GM18507 (cell line): ENCODE measurements at regions not wholly inside any gene's neighbourhood (a gene's known extent, or its start where the extent isn't known, plus 50 kb on each side); places are given as distances from the start of the nearest gene placed in this dataset.
"Not testable (repeated sequence)": the region's sequence is repeated elsewhere in the genome, so short reads cannot be mapped to it uniquely, and the experiment has no call there.

Experiments
- DNase-seq: peaks from one replicate; pipeline ENCODE4 v3.0.0; 2011; ENCODE audit warnings: low read depth; ENCODE audit not compliant: insufficient read length; ENCODE audit errors: extremely low spot score
- FAIRE-seq: peaks from 2 replicates; lab custom pipeline; 2011; peaks lifted over from hg19 to GRCh38; lab: Jason Lieb, UNC

DNA sequence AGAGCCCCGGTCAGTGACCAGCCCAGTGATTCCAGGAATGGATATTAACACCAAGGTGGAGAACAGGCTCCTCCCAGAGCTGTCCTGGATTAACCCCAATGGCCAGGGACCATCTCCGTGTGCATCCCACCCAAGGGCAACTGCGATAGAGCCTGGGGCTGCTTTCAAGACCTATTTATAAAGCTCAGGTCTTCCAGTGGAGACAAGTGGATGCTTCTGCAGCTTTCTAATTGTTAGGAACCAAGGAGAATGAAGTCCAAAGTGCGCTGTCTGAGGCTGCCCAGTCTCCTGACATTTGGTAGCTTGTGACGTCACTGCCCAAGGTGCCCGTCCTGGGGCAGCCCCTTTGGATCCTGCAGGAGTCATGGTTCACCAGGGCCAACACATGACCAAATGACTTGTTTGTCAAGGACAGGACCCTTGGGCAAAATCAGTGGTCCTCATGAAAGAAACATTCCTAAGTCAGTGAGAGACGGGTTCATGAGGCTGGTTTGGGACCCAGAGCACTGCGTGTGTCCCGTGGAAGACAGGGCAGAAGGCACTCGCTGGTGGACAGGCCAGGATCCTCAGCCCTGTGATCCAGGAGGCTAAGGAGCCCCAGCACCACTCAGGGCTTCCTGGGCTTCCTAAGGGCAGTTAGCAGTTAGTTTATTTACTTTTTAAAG lies 174.9 kb downstream of the ANKRD60 start:
- no peak for FAIRE-seq
- no peak for DNase-seq

DNA sequence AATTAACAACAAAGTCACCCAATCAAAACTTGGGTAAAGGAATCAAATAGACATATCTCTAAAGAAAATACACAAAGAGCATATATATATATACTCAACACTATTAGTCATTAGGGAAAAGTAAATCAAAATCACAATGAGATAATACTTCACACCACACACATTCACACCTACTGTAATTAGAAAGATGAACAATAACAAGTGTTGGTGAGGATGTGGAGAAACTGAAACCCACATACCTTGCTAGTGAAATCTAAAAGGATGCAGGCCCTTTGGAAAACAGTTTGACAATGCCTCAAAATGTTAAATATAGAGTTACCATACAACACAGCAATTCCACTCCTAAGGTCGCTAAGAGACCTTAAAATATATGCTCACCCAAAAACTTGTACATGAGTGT lies 177.1 kb downstream of the ANKRD60 start:
- no peak for DNase-seq
- FAIRE-seq: no peak

DNA sequence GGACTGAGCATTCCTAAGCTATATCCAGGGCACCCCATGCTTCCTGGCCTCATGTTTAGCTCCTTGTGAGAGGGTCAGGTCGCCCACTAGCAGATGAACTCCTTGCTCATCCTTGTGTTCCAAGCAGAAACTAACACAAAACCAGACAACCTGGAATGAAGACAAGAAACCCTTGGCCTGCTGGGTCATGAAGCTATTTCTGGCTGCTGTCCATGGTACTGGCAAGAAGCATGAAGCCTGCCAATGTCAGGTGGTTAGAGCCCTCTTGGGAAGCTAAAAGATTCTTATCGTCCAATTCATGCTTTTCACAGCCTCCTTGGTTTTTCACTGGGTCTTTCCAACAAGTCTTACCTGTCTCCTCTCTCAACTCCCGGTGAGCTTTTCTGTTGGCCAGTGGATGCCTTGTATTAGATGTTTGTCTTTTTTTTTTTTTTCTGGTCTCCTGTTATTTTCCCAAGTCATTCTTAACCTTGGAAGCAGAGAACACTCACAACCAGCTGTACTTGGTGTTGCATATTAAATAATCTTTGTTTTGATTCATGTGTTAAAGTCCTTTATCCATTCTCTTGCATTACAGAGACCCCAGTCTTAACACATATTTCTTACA lies 180.3 kb downstream of the ANKRD60 start:
- DNase-seq (no peak), FAIRE-seq (no peak)

DNA sequence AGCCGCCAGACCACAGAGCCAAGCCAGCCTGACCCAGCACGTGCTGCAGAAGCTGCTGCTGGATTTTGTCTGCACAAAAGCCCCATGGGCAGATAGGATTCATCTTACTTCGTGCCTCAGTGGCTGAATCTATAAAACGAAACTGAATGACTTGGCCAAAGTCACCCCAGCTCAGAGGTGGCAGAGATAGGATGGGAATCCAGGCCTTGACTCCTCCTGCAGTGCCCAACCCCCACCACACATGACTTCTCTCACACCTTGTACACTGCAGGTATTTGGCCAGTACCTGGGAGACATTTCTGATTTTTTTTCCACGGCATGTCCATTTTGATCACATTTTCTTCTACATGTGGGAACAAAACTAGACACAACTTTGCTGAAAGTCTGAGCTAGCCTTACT lies 182.1 kb downstream of the ANKRD60 start:
- no peak for DNase-seq
- no peak for FAIRE-seq

DNA sequence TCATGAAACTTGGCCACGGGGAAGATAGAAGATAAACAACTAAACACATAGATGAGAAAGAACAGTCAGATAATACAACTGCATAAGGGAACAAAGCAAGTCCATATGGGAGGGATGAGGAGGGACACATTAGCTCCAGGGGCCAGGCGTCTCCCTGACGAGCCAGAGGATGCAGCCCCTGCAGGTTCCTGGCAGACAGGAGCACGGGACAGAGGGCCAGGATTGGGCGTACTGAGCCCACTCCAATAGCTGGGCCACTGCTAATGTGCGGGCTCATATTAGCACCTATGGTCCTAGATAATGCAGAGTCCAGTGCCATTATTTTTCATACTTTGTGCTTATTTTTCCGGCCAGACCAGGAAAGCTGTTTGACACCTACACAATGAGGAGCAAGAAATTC lies 182.9 kb downstream of the ANKRD60 start:
- no peak for FAIRE-seq

DNA sequence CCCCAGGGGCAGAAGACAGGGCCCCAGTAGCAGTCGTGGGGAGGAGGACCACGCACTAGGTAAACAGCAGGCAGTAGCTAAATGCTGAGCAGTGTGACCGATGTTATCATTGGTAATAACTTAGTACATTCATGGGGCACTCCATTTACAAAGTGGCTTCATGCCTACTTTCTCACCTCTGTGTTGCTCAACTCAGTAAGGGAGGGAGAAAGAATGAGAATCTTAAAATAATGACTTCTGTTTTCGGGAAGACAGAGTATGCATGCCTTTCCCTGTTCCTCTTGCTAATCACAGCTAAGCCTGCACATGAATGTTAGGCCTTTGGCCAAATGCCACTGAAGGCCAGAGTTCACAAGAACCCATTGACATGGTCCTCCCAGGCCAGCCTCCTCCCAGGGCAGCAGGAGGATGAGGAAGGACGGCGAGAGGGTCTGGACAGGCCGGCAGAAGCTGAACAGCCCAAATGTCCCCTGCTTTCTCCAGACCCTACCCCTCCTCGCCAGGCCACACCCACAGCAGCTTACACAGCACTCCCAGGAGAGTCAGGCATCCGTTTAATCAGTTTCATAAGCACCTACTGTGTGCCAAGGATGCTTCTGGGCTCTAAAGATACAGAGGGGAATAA lies 183.4 kb downstream of the ANKRD60 start:
- DNase-seq (no peak), FAIRE-seq (no peak)

More for the DNA sequence above, 182.9 kb downstream of the ANKRD60 start:
- DNase-seq: no peak

DNA sequence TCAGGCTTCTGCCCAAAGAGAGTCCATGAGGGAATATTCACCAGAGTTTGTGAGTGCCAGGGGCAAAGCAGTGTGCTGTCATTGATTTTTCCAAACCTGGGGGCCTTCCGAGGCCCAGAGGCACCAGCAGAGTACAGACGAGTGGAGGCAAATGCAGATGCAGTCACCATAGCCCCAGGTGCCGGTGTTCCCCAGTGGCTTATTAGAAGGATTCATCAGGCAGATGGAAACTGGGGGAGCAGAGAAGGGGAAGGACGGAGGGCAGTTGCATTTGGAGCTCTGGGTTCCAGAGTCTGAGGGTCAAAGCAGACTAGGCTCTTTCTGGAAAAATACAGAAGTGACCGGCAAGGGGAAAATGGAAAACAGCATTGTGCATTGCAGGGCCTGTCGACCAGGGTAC lies 184.2 kb downstream of the ANKRD60 start:
- DNase-seq (no peak), FAIRE-seq (no peak)

DNA sequence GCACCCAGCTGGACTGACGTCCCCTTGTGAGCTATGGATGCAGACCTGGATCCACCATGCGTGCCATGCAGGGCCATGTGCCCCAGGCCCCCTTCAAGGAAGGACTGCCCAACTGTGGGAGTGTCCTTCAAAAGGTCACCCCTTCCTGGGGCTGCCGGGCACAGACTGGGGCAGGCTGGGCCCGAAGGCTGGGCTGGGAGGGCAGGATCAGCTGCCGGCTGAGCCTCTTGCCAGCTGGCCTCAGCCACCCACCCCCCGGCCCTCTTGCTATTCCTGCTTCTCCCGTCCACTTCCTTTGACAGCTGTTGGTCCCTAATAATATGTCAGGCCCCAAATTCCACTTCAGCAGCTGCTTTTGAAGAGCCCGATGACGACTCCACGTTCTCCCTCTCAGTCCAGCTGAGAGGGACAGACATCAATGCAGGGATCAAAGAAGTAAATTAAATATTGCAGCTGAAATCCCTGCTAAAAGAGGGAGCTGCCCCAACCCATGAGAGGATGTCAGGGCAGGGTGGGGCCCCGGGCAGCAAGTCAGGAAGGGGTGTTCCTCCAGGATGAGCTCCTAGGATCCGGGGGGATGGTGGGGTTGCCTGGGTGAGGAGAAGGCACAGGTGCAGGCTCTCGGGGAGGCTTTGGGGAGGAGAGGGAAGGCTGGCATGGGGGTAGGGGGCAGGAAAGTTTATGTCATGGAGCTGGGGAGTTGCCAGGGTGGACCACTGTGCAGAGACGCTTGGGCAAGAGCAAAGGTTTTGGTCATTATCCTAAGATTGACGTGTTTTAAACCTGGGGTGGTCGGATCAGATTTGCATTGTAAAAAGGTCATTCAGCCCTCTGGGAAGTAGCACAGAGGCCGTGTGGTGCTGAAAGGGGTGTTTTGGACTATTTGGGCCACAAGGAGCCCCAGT lies 185.0 kb downstream of the ANKRD60 start:
- no peak for DNase-seq
- no peak for FAIRE-seq

DNA sequence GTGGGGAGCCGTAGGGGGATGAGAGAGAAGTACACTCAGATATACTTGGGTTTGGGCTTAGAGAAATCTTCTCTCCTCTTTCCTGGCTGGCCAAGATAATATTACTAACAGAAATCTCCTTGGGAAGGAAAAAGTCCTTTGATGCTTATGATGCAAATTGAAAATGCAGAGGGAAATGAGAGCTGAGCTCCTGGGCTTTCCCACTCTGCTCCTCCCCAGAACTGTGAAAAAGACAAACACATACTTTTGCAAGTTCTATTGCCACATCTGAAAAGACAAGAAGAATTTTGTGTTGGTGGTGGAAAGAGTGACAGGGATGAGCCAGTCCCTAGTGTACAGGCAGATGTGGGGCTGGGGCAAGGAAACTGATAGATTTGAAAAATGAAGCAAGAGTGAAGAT lies 185.9 kb downstream of the ANKRD60 start:
- no peak for FAIRE-seq

DNA sequence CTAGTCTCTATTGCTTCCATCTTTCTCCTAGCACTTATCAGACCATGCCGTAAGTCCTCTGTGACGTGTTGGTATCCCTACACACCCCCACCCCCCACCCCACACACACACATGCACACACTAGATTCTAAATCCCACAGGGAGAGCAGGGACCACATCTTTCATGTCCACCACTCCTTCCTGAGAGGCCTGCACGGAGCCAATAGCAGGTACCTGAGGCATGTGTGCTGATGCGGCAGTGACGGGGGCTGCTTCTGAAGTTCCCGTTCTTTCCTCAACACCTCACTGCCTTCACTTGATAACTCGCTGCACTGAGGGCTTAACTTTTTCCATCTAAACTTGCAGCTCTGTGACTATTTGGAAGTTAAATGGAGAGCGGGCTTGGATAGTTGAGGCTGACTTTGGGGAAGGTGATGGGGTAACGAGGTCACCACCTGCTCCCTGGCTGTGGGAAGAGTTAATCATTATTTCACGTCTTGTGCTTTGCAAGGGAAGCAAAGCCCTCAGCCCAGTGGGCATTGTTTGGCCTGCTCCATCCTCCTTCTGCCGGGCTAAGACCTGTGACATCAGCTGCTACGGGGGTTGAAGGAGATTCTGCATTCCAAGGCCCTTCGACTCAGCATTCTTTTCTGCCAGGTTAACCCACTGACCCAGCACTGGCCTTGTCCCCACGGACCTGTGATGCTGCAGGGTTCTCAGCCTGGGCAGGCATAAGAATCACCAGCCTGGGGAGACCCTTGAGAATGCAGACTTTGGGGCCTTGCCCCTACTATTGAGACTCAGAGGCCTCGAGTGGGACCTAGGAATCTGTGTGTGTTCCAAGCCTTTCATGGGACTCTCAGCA lies 187.8 kb downstream of the ANKRD60 start:
- DNase-seq: no peak
- no peak for FAIRE-seq

More for the DNA sequence above, 185.9 kb downstream of the ANKRD60 start:
- no peak for DNase-seq

DNA sequence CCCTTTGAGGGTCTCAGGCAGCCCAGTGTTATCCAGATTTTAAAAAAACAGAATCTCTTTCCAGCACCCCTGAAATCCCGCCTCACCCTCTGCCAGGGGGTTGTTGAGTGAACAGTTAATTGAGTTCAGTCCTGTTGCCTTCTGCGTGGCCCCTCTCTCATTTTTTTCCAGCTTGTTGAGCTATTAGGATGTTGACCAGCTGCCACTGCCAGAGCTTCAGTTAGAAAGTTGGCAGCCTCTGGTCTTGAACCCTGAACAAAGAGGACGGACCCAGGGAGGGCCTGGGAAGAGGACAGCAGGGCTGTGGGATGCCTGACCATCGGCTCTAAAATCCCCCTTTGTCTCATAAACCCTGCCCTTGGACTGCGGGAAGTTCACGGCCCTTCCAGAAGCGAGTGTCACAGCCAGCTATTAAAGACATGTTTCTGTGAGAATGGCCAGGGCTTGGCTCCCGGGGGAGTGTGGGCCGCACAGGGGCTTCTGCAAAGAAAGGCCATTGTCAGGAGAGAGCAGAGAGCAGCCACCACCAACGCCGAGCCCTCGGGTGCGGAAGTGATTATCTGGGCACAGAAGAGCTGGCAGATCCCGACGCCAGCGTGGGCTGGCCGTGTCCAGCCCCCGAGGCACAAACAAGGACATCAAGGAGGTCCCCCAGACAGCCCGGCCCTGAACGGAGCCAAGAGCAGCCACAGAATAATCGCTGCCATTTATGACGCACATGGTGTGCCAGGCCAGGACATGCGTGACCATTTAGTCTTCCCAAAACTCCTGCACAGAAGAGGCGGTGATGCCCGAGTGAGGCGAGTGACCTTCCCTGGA lies 189.0 kb downstream of the ANKRD60 start:
- no peak for DNase-seq
- FAIRE-seq: no peak

DNA sequence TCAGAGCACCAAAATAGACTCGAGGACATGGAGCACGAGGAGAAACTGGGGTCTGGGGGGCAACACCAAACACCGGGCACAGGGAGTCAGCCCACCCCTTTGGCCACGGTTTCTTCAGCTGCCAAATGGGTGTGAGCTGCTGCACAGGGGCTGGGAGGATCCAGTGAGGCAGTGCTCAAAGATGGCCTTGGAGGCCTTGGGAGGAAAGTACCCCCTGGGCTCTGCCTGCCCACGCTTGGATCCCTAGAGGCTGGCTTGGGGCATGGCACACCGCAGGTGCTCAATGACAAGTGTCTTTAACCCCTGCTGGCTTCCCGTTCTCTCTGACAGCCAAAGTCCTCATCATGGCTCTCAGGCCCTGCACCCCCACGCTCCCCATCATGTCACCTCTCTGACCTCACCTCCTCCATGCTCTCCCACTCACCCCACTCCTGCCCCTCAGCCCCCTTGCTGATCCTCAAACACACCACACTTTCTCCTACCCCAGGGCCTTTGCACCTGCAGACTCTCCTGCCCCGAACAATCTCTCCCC lies 190.3 kb downstream of the ANKRD60 start:
- no peak for DNase-seq
- FAIRE-seq: no peak

DNA sequence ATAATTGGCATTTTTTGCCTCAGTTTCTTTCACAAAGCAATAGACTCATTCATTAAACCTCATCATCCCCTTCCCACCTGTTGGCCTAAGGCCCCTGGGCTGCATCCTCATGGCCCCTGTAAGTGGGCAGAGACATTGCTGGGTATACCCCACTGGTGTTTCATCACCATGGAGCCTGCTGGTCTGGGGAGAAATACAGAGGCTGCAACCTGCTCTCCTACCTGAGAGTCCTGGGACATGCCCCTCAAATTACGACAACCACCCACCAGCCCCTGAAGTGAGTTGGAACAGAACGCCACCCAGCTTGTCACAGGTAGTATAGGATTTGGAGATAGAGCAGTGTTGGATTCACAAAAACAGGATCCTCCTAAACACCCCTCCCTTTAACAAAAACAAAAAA lies 190.8 kb downstream of the ANKRD60 start:
- FAIRE-seq (no peak), DNase-seq (no peak)

DNA sequence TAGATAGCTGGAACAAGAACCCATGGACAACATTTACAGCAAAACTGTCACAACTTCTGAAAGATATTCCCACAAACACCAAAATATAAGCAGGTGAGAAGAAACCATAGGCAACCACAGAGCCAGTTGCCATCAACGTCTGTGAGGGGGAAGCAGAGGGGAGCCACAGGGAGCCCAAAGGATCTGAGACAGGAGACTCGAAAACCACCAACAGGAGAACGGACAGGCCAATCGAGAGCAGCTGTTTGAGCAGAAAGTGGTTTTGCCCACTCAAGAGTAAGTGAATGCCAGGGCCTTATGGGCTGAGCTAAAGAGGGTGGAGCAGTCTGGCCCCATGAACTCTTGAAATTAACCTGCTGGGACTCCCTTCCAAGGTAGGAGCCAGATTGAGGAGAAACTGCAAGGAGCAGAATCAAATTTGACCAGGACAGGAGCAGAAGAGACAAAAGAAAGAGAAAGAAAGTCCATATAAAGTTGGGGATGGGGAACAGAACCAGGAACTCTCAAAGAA lies 195.4 kb downstream of the ANKRD60 start:
- FAIRE-seq: no peak
- DNase-seq: no peak

DNA sequence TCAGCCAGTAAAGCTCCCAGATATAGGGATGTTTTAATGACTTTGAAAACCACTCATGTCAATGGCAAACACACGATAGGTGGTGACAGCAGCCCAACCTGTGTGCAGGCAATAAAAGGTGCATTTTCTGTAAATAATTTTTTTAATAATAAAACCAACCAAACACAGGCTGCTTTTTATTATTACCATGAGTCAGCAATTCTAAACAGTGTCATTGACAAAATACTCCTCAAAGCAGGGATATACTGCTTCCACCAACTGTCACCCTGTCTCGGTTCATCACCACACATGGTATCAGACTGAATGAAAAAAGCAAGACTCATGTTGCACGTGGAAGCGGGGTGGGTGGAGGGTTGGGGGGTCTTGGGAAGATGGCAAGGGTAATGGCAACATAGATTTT lies 195.9 kb downstream of the ANKRD60 start:
- FAIRE-seq (no peak), DNase-seq (no peak)

DNA sequence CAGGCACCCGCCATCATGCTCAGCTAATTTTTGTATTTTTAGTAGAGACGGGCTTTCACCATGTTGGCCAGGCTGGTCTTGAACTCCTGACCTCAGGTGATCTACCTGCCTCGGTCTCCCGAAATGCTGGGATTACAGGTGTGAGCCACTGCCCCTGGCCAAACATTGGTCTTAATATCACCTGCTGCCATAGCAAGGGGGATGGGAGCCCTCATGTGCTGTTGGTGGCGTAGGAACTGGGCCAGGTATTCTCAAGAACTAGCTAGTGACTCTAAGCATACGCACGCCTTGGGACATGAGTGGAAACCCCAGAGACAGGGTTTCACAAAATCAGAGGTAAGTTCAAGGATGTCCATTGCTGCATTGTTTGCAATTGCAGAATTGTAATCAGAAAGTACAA lies 197.1 kb downstream of the ANKRD60 start:
- not testable (repeated sequence) for FAIRE-seq

DNA sequence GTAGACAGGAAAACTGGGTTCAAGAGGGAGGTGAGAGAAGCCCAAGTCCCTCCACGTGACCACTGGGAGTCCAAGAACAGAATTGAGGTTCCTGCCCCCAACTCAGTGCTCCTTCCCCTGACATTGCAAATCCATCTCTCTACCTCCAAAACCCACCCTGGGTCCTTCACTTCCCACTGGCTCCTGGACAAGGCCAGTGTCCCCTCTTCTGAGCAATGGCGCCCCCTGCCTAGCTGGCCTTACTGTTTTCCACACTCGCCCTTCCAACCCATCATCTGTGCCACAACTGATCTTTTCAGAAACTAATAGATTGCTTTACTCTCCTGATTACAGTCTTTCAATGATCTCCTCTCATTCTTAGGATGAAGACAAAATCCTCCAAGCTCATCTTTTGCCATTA lies 200.3 kb downstream of the ANKRD60 start:
- no peak for DNase-seq
- FAIRE-seq: no peak

More for the DNA sequence above, 197.1 kb downstream of the ANKRD60 start:
- not testable (repeated sequence) for DNase-seq

DNA sequence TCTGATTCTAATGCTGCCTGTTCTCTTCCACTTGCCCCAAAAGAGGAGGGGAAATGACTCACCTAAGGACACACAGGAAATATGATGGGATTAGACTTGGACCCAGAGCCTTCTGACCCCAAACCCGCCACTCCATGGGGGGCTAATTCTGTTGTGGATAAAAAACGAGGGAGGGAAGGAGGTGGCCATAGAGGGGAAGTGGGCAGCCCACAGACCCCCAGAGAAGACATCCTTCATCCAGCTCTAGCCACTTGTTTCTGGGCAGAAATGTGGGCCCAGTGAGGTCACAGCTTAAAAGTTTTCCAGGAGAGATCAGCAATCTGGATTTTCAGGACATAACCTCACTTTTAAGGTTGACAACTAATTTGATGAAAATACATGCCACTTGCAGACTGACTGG lies 202.1 kb downstream of the ANKRD60 start:
- no peak for FAIRE-seq

More for the DNA sequence above, 202.1 kb downstream of the ANKRD60 start:
- no peak for DNase-seq
